K562 (cell line): ENCODE measurements at regions not wholly inside any gene's neighbourhood (a gene's known extent, or its start where the extent isn't known, plus 50 kb on each side); places are given as distances from the start of the nearest gene placed in this dataset.

Source experiments
- ATAC-seq: fragments of 200-7000 bp; cut with Tn5 transposase; 3 replicates; pipeline ENCODE4 v1.9.1; 2020; ENCODE audit warnings: moderate library complexity
- BruUV-seq: library from RNA; stranded (reverse); fragments of 400-500 nt; replicated peaks from 2 replicates; lab custom pipeline; 2021; lab: Mats Ljungman, UMichigan
- CTCF ChIA-PET: fragments of 300-600 bp; formaldehyde crosslinking; extraction: SDS; loops from one replicate; lab custom pipeline; 2021; ENCODE audit warnings: low intra/inter-chr PET ratio; lab: Yijun Ruan, JAX
- POLR2A ChIA-PET: fragments of 300-600, 350-650 bp; sonication (Branson Sonifier 250); formaldehyde crosslinking; extraction: SDS; loops from one replicate; lab custom pipeline; 2021; ENCODE audit warnings: antibody characterized with exemption, inconsistent platforms; lab: Yijun Ruan, JAX
- DNase-seq, 4 experiments: peaks; one replicate each; pipeline versions ENCODE4 v3.0.0 to v3.0.0-alpha.2; 2011 to 2018; ENCODE audit warnings: low spot score in 3 of 4, mixed read lengths in 3 of 4; ENCODE audit errors: extremely low read depth in 1 of 4
- FAIRE-seq: peaks from 2 replicates; lab custom pipeline; 2011; peaks lifted over from hg19 to GRCh38; lab: Jason Lieb, UNC
- H2AFZ ChIP-seq: 2 replicates; pipeline ENCODE4 v1.6.0; 2011; ENCODE audit warnings: low read depth, low read length, control low read depth, inconsistent platforms
- H3K27ac ChIP-seq: fragments of 200-600 bp; 3 replicates; pipeline ENCODE4 v1.8.0; 2011; ENCODE audit warnings: low read depth, mild to moderate bottlenecking, control low read depth, inconsistent platforms, low read length, moderate library complexity, mixed read lengths; ENCODE audit errors: extremely low read depth
- H3K27me3 ChIP-seq, 2 experiments: fragments of 300-600 bp in 1 of 2; 2 replicates in 1 of 2; 3 replicates in 1 of 2; pipeline versions ENCODE4 v1.6.0 to v1.8.0; 2011; ENCODE audit warnings: inconsistent platforms in 2 of 2, low read length in 2 of 2, mild to moderate bottlenecking in 1 of 2, mixed read lengths in 1 of 2, moderate library complexity in 1 of 2; ENCODE audit not compliant: control insufficient read depth in 2 of 2, insufficient read depth in 2 of 2
- H3K36me3 ChIP-seq: fragments of 300-600 bp; 3 replicates; pipeline ENCODE4 v1.8.0; 2011; ENCODE audit warnings: mild to moderate bottlenecking, low read length, inconsistent platforms; ENCODE audit not compliant: control insufficient read depth, insufficient read depth
- H3K4me1 ChIP-seq, 2 experiments: fragments of 200-600 bp in 1 of 2; replicated peaks in 1 of 2; 2 replicates in 1 of 2; 3 replicates in 1 of 2; pipeline versions ENCODE4 v1.5.1 to v1.8.0; 2011; ENCODE audit warnings: inconsistent platforms in 2 of 2, low read length in 2 of 2, mild to moderate bottlenecking in 1 of 2, mixed read lengths in 1 of 2, moderate library complexity in 1 of 2; ENCODE audit not compliant: control insufficient read depth in 2 of 2, insufficient read depth in 2 of 2
- H3K4me2 ChIP-seq: 2 replicates; pipeline ENCODE4 v1.6.1; 2011; ENCODE audit warnings: low read length, control low read depth, inconsistent platforms, mixed read lengths; ENCODE audit not compliant: insufficient read depth
- H3K4me3 ChIP-seq: fragments of 200-600 bp; sonication (generic), shearing (Covaris generic); 2 replicates; pipeline ENCODE4 v1.5.1; 2016; ENCODE audit warnings: control low read depth, inconsistent platforms
- H3K79me2 ChIP-seq: fragments of 200-600 bp; 3 replicates; pipeline ENCODE4 v1.8.0; 2011; ENCODE audit warnings: low read length, inconsistent platforms; ENCODE audit not compliant: control insufficient read depth, insufficient read depth
- H3K9ac ChIP-seq, 2 experiments: 2 replicates each; pipeline versions ENCODE4 v1.6.0 to v1.6.1; 2011; ENCODE audit warnings: low read depth in 2 of 2, low read length in 2 of 2, control low read depth in 1 of 2, inconsistent platforms in 1 of 2, mild to moderate bottlenecking in 1 of 2, mixed read lengths in 1 of 2; ENCODE audit not compliant: insufficient read depth in 1 of 2
- H3K9me1 ChIP-seq: one replicate; pipeline ENCODE4 v1.6.0; 2011; ENCODE audit warnings: inconsistent platforms, mild to moderate bottlenecking, low read length, moderate library complexity; ENCODE audit not compliant: control insufficient read depth, insufficient read depth
- H3K9me3 ChIP-seq: replicated peaks from 2 replicates; pipeline ENCODE4 v1.5.1; 2011; ENCODE audit warnings: low read depth, low read length, inconsistent platforms; ENCODE audit not compliant: control insufficient read depth, insufficient read depth
- H4K20me1 ChIP-seq: replicated peaks from 2 replicates; pipeline ENCODE4 v1.6.1; 2011; ENCODE audit warnings: low read length, inconsistent platforms, mixed read lengths; ENCODE audit not compliant: control insufficient read depth, insufficient read depth
- HMG20B ChIP-seq: fragments of 250-450 bp; sonication (Bioruptor Pico); IDR thresholded peaks from 2 replicates; pipeline ENCODE4 v1.5.0; 2021; ENCODE audit warnings: mild to moderate bottlenecking
- KLF13 ChIP-seq: fragments of 450-650 bp; IDR thresholded peaks from 2 replicates; pipeline ENCODE4 v1.6.1; 2016; ENCODE audit warnings: missing genetic modification characterization, low read depth, mild to moderate bottlenecking, missing compliant biosample characterization, moderate library complexity, borderline replicate concordance
- POU5F1 ChIP-seq: fragments of 150-350 bp; IDR thresholded peaks from 2 replicates; pipeline ENCODE4 v1.6.1; 2014; ENCODE audit warnings: borderline replicate concordance, low read length, low read depth, mild to moderate bottlenecking; ENCODE audit not compliant: partially characterized antibody
- SIN3A ChIP-seq, 2 experiments: fragments of 150-350 bp in 1 of 2; IDR thresholded peaks; 2 replicates each; pipeline ENCODE4 v1.6.1; 2011 to 2016; ENCODE audit warnings: borderline replicate concordance in 2 of 2, low read depth in 2 of 2, low read length in 2 of 2, mild to moderate bottlenecking in 2 of 2, moderate library complexity in 2 of 2; ENCODE audit not compliant: control insufficient read depth in 1 of 2
- ZC3H4 ChIP-seq: sonication (generic); formaldehyde crosslinking; IDR thresholded peaks from 2 replicates; pipeline ENCODE4 v1.9.0; 2021; ENCODE audit warnings: missing genetic modification reagents, borderline replicate concordance
- ZFP30 ChIP-seq: fragments of 250-450 bp; sonication (Bioruptor Pico); IDR thresholded peaks from 2 replicates; pipeline ENCODE4 v1.8.0; 2022; ENCODE audit warnings: moderate library complexity, mild to moderate bottlenecking, inconsistent platforms, borderline replicate concordance
- ZNF41 ChIP-seq: fragments of 250-450 bp; sonication (Bioruptor Pico); conservative IDR thresholded peaks from 2 replicates; pipeline ENCODE4 v1.4.0; 2020; ENCODE audit warnings: mild to moderate bottlenecking
- WGBS: fragments of 100-300 bp; shearing (Covaris generic); methylation state at CpG from one replicate; pipeline ENCODE4 v1.1.6; 2016; ENCODE audit warnings: low coverage, mixed read lengths; ENCODE audit not compliant: insufficient coverage; ENCODE audit errors: missing lambda C conversion rate; 5-methylcytosine and 5-hydroxymethylcytosine counted together
- in situ Hi-C: fragments of 300-500 bp; cut with MboI; formaldehyde crosslinking; loops from 4 replicates; pipeline ENCODE4 v1.15.0; 2018; ENCODE audit warnings: inconsistent platforms, mixed read lengths
- intact Hi-C: fragments of 100-400 bp; cut with micrococcal nuclease; formaldehyde crosslinking; loops from 2 replicates; pipeline ENCODE4 v1.14.2; 2022
- TF ChIP-seq, protein P1 (sequence below), 2 experiments: fragments of 450-650 bp in 1 of 2; IDR thresholded peaks; 2 replicates each; pipeline ENCODE4 v1.6.1; 2011 to 2017; ENCODE audit warnings: low read depth in 2 of 2, antibody characterized with exemption in 1 of 2, borderline replicate concordance in 1 of 2, low read length in 1 of 2, mild to moderate bottlenecking in 1 of 2, mixed read lengths in 1 of 2; ENCODE audit not compliant: control insufficient read depth in 1 of 2
- TF ChIP-seq, protein P2 (sequence below): fragments of 450-650 bp; IDR thresholded peaks from 2 replicates; pipeline ENCODE4 v1.6.1; 2018; ENCODE audit not compliant: partially characterized antibody
- TF ChIP-seq, protein P3 (sequence below): sonication (generic); formaldehyde crosslinking; IDR thresholded peaks from 2 replicates; pipeline ENCODE4 v1.9.0; 2022; ENCODE audit warnings: mild to moderate bottlenecking, missing genetic modification reagents

DNA sequence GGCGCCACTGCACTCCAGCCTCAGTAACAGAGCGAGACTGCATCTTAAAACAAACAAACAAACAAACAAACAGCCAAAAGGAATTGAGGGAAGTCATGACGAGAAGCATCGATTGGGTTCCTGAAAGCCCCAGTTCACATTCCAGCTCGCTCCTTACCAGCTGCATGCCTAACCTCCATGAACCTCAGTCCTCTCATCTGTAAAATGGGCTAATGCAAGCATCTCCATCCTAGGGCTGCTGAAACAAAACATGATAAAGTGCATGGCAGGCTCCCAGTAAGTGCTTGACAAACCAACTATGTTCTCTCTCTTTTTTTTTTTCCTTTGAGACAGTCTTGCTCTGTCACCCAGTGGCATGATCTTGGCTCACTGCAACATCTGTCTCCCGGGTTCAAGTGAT is 79.7 kb upstream of the DISP3 start (continued):
- TF ChIP-seq KLF13 (tag): no peak

DNA sequence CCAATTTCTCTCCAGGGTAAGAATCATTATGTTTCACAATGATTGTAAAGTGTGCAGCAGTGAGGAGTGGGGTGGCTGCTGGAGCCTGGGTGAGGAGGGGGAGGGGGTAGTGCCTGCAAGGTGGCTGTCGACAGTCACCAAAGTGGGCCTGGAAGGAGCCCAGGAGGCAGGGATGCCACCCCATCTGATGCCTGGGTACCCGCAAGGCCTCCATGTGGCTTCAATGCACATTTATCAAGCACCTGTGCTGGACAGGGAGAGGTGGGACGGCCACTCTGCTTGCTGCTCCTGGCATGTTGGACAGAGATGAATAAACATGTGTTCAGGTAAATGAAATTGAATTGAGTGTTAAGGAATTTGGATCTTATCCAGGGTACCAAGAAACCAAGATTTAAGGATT is 78.8 kb upstream of the DISP3 start:
- DNase-seq: no peak
- Histone ChIP-seq H3K9ac (no peak overlapping the region), H2AFZ (no peak overlapping the region), H3K27me3 (peaks cover 30 to 54% of the 10 kb centered on the region in 2 experiments), H3K9me3 (no peaks in the 10 kb centered on the region), H3K4me1 (peaks cover 4 to 10% of the 10 kb centered on the region in 2 experiments; a peak in 2 of 5 replicates), H3K4me2 (no peak overlapping the region), H3K9me1 (no peaks in the 10 kb centered on the region), H3K4me3 (no peak overlapping the region)
- POLR2A ChIA-PET: no interaction called here
- FAIRE-seq: no peak
- CTCF ChIA-PET: no interaction called here
- TF ChIP-seq POU5F1 (no peak), ZC3H4 (CRISPR knock-in tag) (no peak), HMG20B (no peak), SIN3A (IDR thresholded peaks at IDR 0.05; ENCODE audit: borderline replicate concordance in 2 of 2, control insufficient read depth in 1 of 2, low read depth in 2 of 2, low read length in 2 of 2) (no peak), ZFP30 (CRISPR knock-in tag) (no peak), ZNF41 (CRISPR knock-in tag) (no peak)
- TF ChIP-seq, protein P1, sequence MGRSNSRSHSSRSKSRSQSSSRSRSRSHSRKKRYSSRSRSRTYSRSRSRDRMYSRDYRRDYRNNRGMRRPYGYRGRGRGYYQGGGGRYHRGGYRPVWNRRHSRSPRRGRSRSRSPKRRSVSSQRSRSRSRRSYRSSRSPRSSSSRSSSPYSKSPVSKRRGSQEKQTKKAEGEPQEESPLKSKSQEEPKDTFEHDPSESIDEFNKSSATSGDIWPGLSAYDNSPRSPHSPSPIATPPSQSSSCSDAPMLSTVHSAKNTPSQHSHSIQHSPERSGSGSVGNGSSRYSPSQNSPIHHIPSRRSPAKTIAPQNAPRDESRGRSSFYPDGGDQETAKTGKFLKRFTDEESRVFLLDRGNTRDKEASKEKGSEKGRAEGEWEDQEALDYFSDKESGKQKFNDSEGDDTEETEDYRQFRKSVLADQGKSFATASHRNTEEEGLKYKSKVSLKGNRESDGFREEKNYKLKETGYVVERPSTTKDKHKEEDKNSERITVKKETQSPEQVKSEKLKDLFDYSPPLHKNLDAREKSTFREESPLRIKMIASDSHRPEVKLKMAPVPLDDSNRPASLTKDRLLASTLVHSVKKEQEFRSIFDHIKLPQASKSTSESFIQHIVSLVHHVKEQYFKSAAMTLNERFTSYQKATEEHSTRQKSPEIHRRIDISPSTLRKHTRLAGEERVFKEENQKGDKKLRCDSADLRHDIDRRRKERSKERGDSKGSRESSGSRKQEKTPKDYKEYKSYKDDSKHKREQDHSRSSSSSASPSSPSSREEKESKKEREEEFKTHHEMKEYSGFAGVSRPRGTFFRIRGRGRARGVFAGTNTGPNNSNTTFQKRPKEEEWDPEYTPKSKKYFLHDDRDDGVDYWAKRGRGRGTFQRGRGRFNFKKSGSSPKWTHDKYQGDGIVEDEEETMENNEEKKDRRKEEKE (IDR thresholded peaks at IDR 0.05; ENCODE audit: borderline replicate concordance in 1 of 2, control insufficient read depth in 1 of 2, low read depth in 2 of 2, low read length in 1 of 2): no peak
- TF ChIP-seq, protein P2, sequence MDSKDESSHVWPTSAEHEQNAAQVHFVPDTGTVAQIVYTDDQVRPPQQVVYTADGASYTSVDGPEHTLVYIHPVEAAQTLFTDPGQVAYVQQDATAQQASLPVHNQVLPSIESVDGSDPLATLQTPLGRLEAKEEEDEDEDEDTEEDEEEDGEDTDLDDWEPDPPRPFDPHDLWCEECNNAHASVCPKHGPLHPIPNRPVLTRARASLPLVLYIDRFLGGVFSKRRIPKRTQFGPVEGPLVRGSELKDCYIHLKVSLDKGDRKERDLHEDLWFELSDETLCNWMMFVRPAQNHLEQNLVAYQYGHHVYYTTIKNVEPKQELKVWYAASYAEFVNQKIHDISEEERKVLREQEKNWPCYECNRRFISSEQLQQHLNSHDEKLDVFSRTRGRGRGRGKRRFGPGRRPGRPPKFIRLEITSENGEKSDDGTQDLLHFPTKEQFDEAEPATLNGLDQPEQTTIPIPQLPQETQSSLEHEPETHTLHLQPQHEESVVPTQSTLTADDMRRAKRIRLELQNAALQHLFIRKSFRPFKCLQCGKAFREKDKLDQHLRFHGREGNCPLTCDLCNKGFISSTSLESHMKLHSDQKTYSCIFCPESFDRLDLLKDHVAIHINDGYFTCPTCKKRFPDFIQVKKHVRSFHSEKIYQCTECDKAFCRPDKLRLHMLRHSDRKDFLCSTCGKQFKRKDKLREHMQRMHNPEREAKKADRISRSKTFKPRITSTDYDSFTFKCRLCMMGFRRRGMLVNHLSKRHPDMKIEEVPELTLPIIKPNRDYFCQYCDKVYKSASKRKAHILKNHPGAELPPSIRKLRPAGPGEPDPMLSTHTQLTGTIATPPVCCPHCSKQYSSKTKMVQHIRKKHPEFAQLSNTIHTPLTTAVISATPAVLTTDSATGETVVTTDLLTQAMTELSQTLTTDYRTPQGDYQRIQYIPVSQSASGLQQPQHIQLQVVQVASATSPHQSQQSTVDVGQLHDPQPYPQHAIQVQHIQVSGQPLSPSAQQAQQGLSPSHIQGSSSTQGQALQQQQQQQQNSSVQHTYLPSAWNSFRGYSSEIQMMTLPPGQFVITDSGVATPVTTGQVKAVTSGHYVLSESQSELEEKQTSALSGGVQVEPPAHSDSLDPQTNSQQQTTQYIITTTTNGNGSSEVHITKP: no peak
- TF ChIP-seq, protein P3, sequence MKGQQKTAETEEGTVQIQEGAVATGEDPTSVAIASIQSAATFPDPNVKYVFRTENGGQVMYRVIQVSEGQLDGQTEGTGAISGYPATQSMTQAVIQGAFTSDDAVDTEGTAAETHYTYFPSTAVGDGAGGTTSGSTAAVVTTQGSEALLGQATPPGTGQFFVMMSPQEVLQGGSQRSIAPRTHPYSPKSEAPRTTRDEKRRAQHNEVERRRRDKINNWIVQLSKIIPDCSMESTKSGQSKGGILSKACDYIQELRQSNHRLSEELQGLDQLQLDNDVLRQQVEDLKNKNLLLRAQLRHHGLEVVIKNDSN: no peak
- TF ChIP-seq, all 486 proteins: peak for 0
- no TSS peak for BruUV-seq
- H3K27ac ChIP-seq: no peak overlapping the region
- in situ Hi-C loops (no loop called here), intact Hi-C loops (no loop called here)
- ATAC-seq: no peak
- peaks cover 17% of the 10 kb centered on the region for H4K20me1 ChIP-seq
- H3K79me2 ChIP-seq: no peaks in the 10 kb centered on the region
- WGBS: 0% methylated on average over 3 of the region's 3 CpGs
- H3K36me3 ChIP-seq: no peaks in the 10 kb centered on the region
